Activated CD8-positive, alpha-beta memory T cell treated with anti-CD3 and anti-CD28 coated beads, Interleukin-2, amount 50 U/mL, for 24 hours (primary cell): ENCODE measurements at regions not wholly inside any gene's neighbourhood (a gene's known extent, or its start where the extent isn't known, plus 50 kb on each side); places are given as distances from the start of the nearest gene placed in this dataset.

Experiments used
- DNase-seq: peaks from one replicate; pipeline ENCODE4 v3.0.0-alpha.2; 2020; ENCODE audit errors: extremely low read depth

GRCh38 chr9:20291201-20291600 lies 331.1 kb downstream of the MLLT3 start:
- DNase-seq = no peak

- DNase-seq = no peak
These were observed 332.0 kb downstream of the MLLT3 start for GRCh38 chr9:20290257-20290656.

GRCh38 chr9:20289423-20290010 lies 332.8 kb downstream of the MLLT3 start:
- no peak for DNase-seq

- no peak for DNase-seq
These were observed 335.3 kb downstream of the MLLT3 start for GRCh38 chr9:20286969-20287368.

- DNase-seq = no peak
These were observed 336.1 kb downstream of the MLLT3 start for GRCh38 chr9:20286154-20286700.

- no peak for DNase-seq
These were observed 337.6 kb downstream of the MLLT3 start for GRCh38 chr9:20284601-20285289.

GRCh38 chr9:20280330-20280729 lies 342.0 kb downstream of the MLLT3 start:
- no peak for DNase-seq

- no peak for DNase-seq
These were observed 345.5 kb downstream of the MLLT3 start for GRCh38 chr9:20276762-20277161.

- DNase-seq = no peak
These were observed 350.6 kb downstream of the MLLT3 start for GRCh38 chr9:20271723-20272122.

- no peak for DNase-seq
These were observed 351.2 kb downstream of the MLLT3 start for GRCh38 chr9:20271096-20271495.

- no peak for DNase-seq
These were observed 352.1 kb downstream of the MLLT3 start for GRCh38 chr9:20270161-20270560.

- DNase-seq = no peak
These were observed 352.7 kb downstream of the MLLT3 start for GRCh38 chr9:20269620-20270019.

GRCh38 chr9:20264896-20265295 lies 357.4 kb downstream of the MLLT3 start:
- no peak for DNase-seq

- DNase-seq = no peak
These were observed 359.7 kb downstream of the MLLT3 start for GRCh38 chr9:20262611-20263010.

GRCh38 chr9:20256284-20256948 lies 365.9 kb downstream of the MLLT3 start:
- no peak for DNase-seq

- no peak for DNase-seq
These were observed 367.2 kb downstream of the MLLT3 start for GRCh38 chr9:20255052-20255451.

- DNase-seq = no peak
These were observed 368.7 kb downstream of the MLLT3 start for GRCh38 chr9:20253635-20254034.

- DNase-seq = no peak
These were observed 369.5 kb downstream of the MLLT3 start for GRCh38 chr9:20252778-20253177.

- DNase-seq = no peak
These were observed 371.5 kb downstream of the MLLT3 start for GRCh38 chr9:20250791-20251190.

- DNase-seq = no peak
These were observed 378.0 kb downstream of the MLLT3 start for GRCh38 chr9:20244271-20244670.

GRCh38 chr9:20243841-20244240 lies 378.5 kb downstream of the MLLT3 start:
- no peak for DNase-seq

GRCh38 chr9:20242510-20243189 lies 379.6 kb downstream of the MLLT3 start:
- peak; percentile 7 for DNase-seq
